Naive B cell (primary cell): ENCODE measurements at regions not wholly inside any gene's neighbourhood (a gene's known extent, or its start where the extent isn't known, plus 50 kb on each side); places are given as distances from the start of the nearest gene placed in this dataset.

ENCODE experiments used
- ATAC-seq, 2 donors: fragments of 150-1000 bp; cut with Tn5 transposase; 2 replicates each; pipeline ENCODE4 v1.10.0; 2021; ENCODE audit warnings: low read depth in 2 of 2, mild to moderate bottlenecking in 2 of 2, moderate library complexity in 2 of 2
- DNase-seq: peaks from one replicate; pipeline ENCODE4 v3.0.0; 2022
- H3K27ac Mint-ChIP-seq, 6 donors: one replicate each; pipeline ENCODE4 v1.8.0; 2020 to 2022; ENCODE audit warnings: mild to moderate bottlenecking in 6 of 6, mixed read lengths in 6 of 6, moderate library complexity in 5 of 6, inconsistent platforms in 2 of 6
- H3K27me3 Mint-ChIP-seq, 3 donors: one replicate each; pipeline ENCODE4 v1.8.0; 2021 to 2022; ENCODE audit warnings: mixed read lengths in 3 of 3, mild to moderate bottlenecking in 1 of 3
- H3K36me3 Mint-ChIP-seq, 2 donors: one replicate each; pipeline ENCODE4 v1.8.0; 2020 to 2022; ENCODE audit warnings: mixed read lengths in 2 of 2, inconsistent platforms in 1 of 2, mild to moderate bottlenecking in 1 of 2
- H3K4me1 Mint-ChIP-seq, 3 donors: one replicate each; pipeline ENCODE4 v1.8.0; 2020 to 2022; ENCODE audit warnings: mixed read lengths in 3 of 3, inconsistent platforms in 1 of 3, mild to moderate bottlenecking in 1 of 3, moderate library complexity in 1 of 3
- H3K4me3 Mint-ChIP-seq, 8 donors: one replicate each; pipeline ENCODE4 v1.8.0; 2020 to 2022; ENCODE audit warnings: mild to moderate bottlenecking in 8 of 8, mixed read lengths in 8 of 8, moderate library complexity in 8 of 8, inconsistent platforms in 2 of 8
- H3K9me3 Mint-ChIP-seq, 7 donors: one replicate each; pipeline ENCODE4 v1.8.0; 2020 to 2022; ENCODE audit warnings: mixed read lengths in 7 of 7, mild to moderate bottlenecking in 5 of 7, inconsistent platforms in 2 of 7, moderate library complexity in 1 of 7

DNA sequence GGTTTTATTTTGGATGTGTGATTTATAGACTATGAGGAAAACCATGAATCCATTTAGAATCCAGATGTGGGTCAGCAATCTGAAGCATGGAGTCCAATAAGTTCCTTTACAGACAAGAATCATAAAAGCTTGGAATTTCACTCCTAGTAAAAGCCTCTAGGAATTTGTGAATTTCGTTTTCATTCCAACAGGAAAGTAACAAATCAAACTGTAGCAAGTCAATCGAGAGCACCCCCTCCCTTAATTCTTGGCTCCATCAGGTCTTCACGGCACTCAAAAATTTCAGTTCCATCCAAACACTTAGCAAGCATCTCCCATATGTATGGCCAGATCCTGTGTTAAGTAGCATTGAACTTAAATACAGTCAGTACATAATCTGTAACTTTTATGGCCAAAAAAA is 143.6 kb upstream of the POU2AF2 start:
- Mint-ChIP-seq H3K9me3 (peaks cover 0 to 4% (median 0%) of the 10 kb centered on the region in 7 donors), H3K4me3 (no peak overlapping the region), H3K4me1 (peaks cover 0 to 3% (median 3%) of the 10 kb centered on the region in 3 donors), H3K27ac (no peak overlapping the region), H3K36me3 (no peaks in the 10 kb centered on the region), H3K27me3 (peaks cover 0 to 11% (median 0%) of the 10 kb centered on the region in 3 donors)
- DNase-seq (no peak), ATAC-seq (no peak)

DNA sequence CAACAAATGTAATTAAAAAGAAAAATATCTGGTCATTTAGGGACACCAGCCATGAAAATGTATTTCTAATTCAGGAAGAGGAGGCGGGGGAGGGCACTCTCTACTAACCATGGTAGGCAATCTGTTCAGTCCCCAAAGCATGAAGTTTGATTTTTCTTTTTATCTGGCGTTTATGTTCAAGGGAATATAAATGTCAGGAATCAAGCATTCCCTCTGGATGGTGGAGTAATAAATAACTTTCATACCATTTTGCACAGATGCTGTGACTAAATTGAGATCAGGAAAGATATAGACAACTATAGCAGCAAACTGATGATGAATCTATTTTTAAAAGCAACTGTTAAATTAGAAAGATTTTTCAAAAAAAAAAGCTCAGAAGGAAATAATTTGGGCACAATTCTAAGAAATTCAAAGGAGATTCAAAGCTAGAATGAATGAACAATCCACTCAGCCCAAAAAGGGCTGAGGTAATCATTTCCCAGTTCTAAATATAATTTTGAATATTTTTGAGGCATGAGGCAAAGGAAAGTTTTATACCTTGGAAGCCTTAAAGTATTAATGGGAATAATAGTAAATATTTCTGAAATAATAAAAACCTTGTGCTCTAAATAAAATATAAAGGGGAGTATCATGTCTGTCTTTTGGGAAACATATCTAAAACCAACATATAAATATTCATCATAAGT is 146.4 kb upstream of the POU2AF2 start:
- Mint-ChIP-seq H3K9me3 (peaks cover 0 to 4% (median 0%) of the 10 kb centered on the region in 7 donors), H3K36me3 (no peaks in the 10 kb centered on the region), H3K4me3 (no peak overlapping the region), H3K27ac (no peak overlapping the region), H3K4me1 (peaks cover 4 to 12% (median 8%) of the 10 kb centered on the region in 3 donors), H3K27me3 (peaks cover 0 to 11% (median 0%) of the 10 kb centered on the region in 3 donors)
- DNase-seq (no peak), ATAC-seq (no peak)

DNA sequence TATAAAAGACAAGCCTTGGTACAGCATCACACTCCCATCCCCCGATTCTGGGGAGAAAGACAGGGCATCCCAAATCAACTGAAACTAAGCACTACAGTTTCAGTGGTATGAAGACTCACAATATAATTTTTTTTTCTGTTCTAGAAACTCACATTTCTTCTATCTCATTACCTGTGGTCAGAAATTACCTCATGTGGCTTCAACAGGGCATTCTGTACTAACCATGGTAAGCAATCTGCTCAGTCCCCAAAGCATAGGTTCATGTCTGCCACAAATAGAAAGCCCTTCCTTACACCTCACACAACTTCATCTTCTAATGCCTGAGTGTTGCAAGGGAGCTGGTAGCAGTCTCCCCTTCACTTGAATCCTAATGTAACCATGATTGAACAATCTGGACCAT is 147.4 kb upstream of the POU2AF2 start:
- Mint-ChIP-seq H3K27ac (no peak overlapping the region), H3K4me1 (peaks cover 4 to 12% (median 8%) of the 10 kb centered on the region in 3 donors), H3K4me3 (no peak overlapping the region), H3K27me3 (peaks cover 0 to 11% (median 0%) of the 10 kb centered on the region in 3 donors), H3K36me3 (no peaks in the 10 kb centered on the region), H3K9me3 (peaks cover 0 to 4% (median 0%) of the 10 kb centered on the region in 7 donors)
- DNase-seq: no peak
- no peak for ATAC-seq

DNA sequence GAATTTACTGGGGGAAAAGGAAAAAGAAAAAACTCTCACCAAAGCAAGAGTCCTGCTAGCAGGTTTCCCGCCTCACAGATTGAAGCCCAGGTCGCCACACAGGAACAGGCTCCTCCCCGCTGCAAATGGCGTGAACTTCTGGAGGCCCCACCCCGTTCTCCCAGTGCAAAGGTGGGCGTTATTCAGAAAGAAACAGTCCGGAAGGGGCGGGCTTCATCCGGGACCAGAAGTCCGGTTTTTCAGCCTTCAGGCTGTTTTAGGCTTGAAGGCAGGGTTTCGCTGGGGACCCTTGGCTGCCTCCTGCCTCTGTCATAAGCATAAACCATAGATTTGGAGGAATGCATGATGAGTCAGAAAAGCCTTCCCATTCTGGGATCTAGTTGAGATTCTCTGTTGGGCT is 148.3 kb upstream of the POU2AF2 start:
- Mint-ChIP-seq H3K4me3 (peak overlapping the region; percentile 56 to 83 (median 69)), H3K27me3 (peaks cover 0 to 11% (median 0%) of the 10 kb centered on the region in 3 donors), H3K36me3 (no peaks in the 10 kb centered on the region), H3K27ac (peak overlapping the region in 2 of 6 donors; percentile 72 to 83), H3K4me1 (peaks cover 4 to 12% (median 8%) of the 10 kb centered on the region in 3 donors), H3K9me3 (peaks cover 0 to 4% (median 0%) of the 10 kb centered on the region in 7 donors)
- DNase-seq (no peak), ATAC-seq (peak in 1 of 2 donors; percentile 47)

DNA sequence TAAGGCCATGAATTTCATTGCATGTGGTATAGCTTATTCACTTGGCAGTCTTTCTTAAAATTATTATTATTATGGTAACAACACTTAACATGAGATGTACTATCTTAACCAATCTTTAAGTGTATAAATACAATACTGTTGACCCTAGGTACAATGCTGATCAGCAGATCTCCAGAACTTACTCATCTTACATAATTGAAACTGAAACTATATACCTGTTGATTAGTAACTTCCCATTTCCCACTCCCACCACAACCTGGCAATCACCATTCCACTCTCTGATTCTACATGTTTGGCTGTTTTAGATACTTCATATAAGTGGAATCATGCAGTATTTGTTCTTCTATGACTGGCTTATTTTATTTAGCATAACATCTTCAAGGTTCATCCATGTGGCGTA is 150.2 kb upstream of the POU2AF2 start:
- Mint-ChIP-seq H3K27me3 (peaks cover 0 to 5% (median 0%) of the 10 kb centered on the region in 3 donors), H3K4me1 (peaks cover 12 to 24% (median 17%) of the 10 kb centered on the region in 3 donors), H3K36me3 (no peaks in the 10 kb centered on the region), H3K9me3 (peaks cover 0 to 2% (median 0%) of the 10 kb centered on the region in 7 donors), H3K27ac (peak overlapping the region in 1 of 6 donors; percentile 5), H3K4me3 (no peak overlapping the region)
- ATAC-seq: no peak
- DNase-seq: no peak

DNA sequence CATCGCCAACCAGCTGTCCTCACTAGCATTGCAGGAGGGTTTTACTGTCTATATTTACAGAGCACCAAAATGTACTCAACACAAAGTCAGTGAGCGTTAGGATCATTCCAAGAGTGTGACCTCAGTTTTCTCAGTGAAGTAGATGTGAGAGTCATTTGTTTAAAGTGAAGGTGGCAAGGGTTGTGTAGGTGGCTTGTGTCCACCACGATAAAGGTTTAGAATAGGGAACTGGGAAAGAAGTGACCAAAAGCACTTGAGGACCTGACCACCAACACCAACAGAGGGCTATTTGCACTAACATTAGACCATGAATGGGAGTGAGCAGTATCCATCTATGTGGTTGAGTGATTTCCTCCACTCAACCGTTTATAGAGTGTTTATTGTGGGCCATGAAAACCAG is 152.5 kb upstream of the POU2AF2 start:
- DNase-seq: no peak
- H3K36me3 Mint-ChIP-seq: no peaks in the 10 kb centered on the region
- no peak overlapping the region for H3K27ac Mint-ChIP-seq
- H3K27me3 Mint-ChIP-seq: peaks cover 0 to 5% (median 0%) of the 10 kb centered on the region in 3 donors
- H3K4me3 Mint-ChIP-seq: no peak overlapping the region
- no peaks in the 10 kb centered on the region for H3K9me3 Mint-ChIP-seq
- peaks cover 21 to 31% (median 29%) of the 10 kb centered on the region in 3 donors for H3K4me1 Mint-ChIP-seq
- ATAC-seq: no peak

DNA sequence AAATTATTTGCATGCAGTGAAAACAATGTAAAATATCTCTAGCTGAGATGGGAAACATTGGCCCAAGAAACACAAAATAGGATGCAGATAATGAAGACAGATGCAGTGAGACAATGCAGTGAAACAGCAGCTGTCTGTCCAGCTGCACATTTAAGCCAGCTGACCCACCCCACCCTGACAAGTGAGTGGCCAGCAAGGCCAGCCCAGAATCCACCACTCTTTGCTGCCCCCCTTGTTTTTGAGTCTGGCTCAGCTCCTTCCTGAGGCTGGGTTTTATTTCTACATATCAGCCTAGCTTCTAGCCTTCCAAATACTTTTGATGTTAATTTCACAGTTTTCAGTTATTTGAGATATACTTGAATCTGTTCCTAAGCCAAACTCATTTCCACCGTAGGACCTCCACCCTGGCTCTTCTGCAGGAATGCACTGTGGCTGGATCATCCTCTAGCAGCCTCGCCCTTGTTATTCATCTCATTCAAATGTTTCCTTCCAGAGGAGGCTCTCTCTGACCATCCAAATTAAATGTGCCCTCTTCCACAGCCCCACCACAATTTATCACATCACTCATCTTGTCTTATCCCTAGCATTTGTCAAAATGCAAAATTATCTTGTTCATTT is 154.1 kb upstream of the POU2AF2 start:
- no peaks in the 10 kb centered on the region for H3K27me3 Mint-ChIP-seq
- H3K4me3 Mint-ChIP-seq: no peak overlapping the region
- no peak for ATAC-seq

DNA sequence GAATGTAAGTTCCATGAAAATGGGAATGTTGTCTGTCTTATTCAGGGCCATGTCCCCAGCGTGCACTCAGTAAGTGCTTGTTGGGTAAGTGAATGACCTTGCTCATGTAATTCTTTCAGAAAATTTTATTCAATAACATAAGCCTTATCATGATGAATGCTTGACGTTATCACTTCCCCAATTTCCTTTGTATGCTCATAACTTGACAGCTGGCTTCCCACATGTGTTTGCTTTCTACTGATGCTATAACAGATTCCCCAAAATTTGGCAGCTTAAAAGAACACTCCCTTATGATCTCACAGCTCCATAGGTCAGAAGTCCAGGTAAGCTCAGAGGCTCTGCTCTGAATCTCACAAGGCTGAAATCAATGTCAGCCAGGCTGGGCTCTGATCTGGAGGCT is 155.8 kb upstream of the POU2AF2 start:
- Mint-ChIP-seq H3K27me3 (no peaks in the 10 kb centered on the region), H3K9me3 (no peaks in the 10 kb centered on the region)
- no peak for DNase-seq

More for the DNA sequence above, 154.1 kb upstream of the POU2AF2 start:
- no peak for DNase-seq
- Mint-ChIP-seq H3K27ac (peak overlapping the region in 1 of 6 donors; percentile 2), H3K36me3 (no peaks in the 10 kb centered on the region), H3K4me1 (peaks cover 19 to 29% (median 24%) of the 10 kb centered on the region in 3 donors), H3K9me3 (no peaks in the 10 kb centered on the region)

DNA sequence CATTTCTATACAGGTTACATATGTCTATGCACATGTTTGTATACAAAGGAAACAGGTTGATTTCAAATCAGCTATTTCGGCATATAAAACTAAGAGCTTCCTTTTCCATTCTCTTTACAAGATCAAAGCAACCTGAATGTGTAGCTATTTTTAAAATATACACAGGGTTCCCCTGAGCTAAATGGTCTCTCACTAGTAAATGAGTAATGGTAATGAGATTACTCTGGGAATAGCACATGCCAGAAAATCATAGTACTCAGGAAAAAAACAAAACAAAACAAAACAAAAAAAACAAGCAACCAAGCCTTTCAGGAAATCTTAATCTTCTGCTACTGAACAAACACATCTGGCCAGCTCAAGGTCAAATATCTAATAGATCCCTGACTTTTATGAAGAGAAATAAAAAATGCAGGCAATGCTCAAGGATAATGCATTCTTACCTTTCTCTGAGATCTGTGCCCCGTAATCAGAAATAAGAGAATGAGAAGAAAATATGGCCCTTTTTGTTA is 156.6 kb upstream of the POU2AF2 start:
- Mint-ChIP-seq H3K4me1 (peaks cover 16 to 21% (median 20%) of the 10 kb centered on the region in 3 donors), H3K27ac (peak overlapping the region in 2 of 6 donors; percentile 21 to 45), H3K4me3 (no peak overlapping the region), H3K36me3 (no peaks in the 10 kb centered on the region), H3K27me3 (no peaks in the 10 kb centered on the region), H3K9me3 (no peaks in the 10 kb centered on the region)
- no peak for ATAC-seq
- no peak for DNase-seq

More for the DNA sequence above, 155.8 kb upstream of the POU2AF2 start:
- H3K4me1 Mint-ChIP-seq: peaks cover 16 to 21% (median 20%) of the 10 kb centered on the region in 3 donors
- no peak for ATAC-seq
- H3K36me3 Mint-ChIP-seq: no peaks in the 10 kb centered on the region
- H3K4me3 Mint-ChIP-seq: no peak overlapping the region
- no peak overlapping the region for H3K27ac Mint-ChIP-seq

DNA sequence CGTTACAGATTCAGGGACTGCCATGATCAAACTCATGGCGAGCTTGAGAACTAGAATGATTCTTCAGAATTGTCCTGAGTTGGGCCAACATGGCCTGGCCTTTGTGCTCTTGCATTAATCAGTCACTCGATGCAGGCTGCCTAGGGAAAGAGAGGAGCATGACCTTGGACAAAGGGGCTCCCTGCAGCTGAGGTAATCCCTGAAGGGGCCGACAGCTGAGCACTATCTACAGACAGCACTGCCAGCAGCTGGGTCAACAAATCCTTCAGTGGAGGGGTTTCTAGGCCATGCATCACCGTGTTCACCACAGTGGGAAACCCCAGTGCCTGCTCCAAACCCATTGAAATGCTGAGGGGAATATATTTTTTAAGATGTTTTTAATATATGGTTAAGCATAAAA is 159.5 kb upstream of the POU2AF2 start:
- peak overlapping the region in 1 of 6 donors; percentile 53 for H3K27ac Mint-ChIP-seq
- no peak overlapping the region for H3K4me3 Mint-ChIP-seq
- DNase-seq (no peak), ATAC-seq (no peak)
- H3K9me3 Mint-ChIP-seq: no peaks in the 10 kb centered on the region
- H3K4me1 Mint-ChIP-seq: peaks cover 14 to 20% (median 14%) of the 10 kb centered on the region in 3 donors
- peaks cover 0 to 4% (median 0%) of the 10 kb centered on the region in 3 donors for H3K27me3 Mint-ChIP-seq
- H3K36me3 Mint-ChIP-seq: no peaks in the 10 kb centered on the region

DNA sequence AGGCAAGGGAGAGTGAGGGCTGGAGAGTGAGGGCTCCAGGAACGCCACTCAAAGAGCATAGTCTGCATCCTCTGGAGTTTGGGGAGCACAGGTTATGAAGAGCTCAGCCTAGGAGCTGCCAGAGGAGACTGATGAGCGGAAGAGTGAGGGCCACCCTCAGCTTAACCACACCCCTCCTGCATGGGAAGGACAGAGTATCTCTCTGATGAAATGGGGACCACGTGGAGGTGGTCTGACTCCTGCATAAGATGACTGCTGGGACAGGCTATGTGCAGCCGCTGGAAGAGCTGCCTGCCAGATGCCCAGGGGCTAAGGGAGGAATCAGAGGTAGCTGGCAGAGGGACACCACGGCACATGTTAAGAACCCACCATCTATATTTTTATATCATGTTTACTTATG is 162.9 kb upstream of the POU2AF2 start:
- DNase-seq (no peak), ATAC-seq (no peak)
- Mint-ChIP-seq H3K9me3 (no peaks in the 10 kb centered on the region), H3K4me1 (no peaks in the 10 kb centered on the region), H3K4me3 (no peak overlapping the region), H3K27me3 (peaks cover 0 to 5% (median 0%) of the 10 kb centered on the region in 3 donors), H3K36me3 (peaks cover 0 to 5% of the 10 kb centered on the region in 2 donors), H3K27ac (no peak overlapping the region)

DNA sequence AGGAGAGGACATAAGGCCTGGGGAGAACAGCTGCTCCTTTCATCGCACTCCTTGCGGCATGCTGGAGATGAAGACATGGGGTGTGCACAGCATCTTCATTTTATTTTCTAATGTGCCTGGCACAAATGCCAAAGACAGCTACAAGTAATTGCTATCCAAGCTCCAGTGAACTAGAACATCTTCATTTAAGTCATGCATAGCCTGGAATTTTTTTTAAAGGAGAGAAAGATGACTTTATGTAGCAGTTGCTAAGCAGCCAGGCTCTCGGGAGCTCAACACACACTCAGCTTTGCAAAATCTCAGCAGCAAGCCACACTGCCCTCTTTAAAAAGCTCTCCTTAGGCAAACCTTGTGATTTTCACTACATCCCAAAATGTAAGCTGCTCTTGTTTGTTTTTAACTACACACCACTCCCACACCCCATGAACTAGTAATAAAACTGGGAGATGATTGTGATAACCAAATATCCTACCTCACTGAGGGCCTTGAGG is 164.5 kb upstream of the POU2AF2 start:
- Mint-ChIP-seq H3K36me3 (peaks cover 0 to 5% of the 10 kb centered on the region in 2 donors), H3K4me1 (no peaks in the 10 kb centered on the region), H3K27me3 (peaks cover 0 to 5% (median 0%) of the 10 kb centered on the region in 3 donors), H3K27ac (no peak overlapping the region), H3K9me3 (no peaks in the 10 kb centered on the region), H3K4me3 (no peak overlapping the region)
- DNase-seq (no peak), ATAC-seq (no peak)

DNA sequence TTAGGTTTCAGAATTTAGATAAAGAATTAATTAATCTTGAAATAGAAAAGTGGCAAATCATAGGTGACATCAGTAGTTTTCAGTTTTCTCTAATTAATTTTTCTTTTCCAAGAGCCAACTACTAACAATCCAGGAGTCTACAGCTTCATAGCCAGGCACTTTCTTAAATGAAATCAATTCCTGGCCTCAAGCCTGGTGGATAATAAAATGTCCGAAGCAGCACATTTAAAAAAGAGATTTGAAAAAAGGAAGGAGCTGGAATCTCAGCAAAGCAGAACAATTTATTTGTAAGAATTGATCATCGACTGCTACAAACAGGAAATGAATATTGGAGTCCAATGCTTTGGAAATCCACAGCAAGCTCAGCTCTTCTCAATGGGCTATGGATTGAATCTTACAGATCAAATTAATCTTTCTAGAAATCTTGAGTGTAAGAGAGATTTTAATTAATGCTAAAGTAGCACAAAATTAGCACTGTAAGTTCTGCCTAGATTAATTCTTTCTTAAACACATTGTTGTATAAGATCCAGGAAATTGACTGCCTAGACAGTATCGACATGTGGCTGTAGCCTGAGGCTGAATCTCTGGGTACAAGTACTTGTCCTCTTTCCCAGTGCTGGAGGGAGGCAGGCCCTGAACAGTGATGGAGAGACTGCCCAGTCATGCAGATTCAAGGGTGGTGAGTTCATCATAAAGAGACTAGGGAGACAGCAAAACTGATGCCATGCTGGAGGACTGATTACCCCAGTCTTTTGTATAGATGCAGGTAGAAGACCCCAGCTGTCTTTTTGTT is 167.8 kb upstream of the POU2AF2 start:
- Mint-ChIP-seq H3K36me3 (peaks cover 0 to 5% of the 10 kb centered on the region in 2 donors), H3K4me3 (no peak overlapping the region), H3K27ac (no peak overlapping the region), H3K4me1 (no peaks in the 10 kb centered on the region), H3K27me3 (peaks cover 0 to 5% (median 0%) of the 10 kb centered on the region in 3 donors), H3K9me3 (no peaks in the 10 kb centered on the region)
- no peak for DNase-seq
- ATAC-seq: no peak
